OCI-LY3 (cell line): ENCODE measurements at regions not wholly inside any gene's neighbourhood (a gene's known extent, or its start where the extent isn't known, plus 50 kb on each side); places are given as distances from the start of the nearest gene placed in this dataset.

Source experiments
- EZH2phosphoT487 ChIP-seq: fragments of 200-600 bp; shearing (Covaris generic); IDR thresholded peaks from 2 replicates; pipeline ENCODE4 v1.6.1; 2018; ENCODE audit warnings: antibody characterized with exemption, mixed run types, low read depth
- TF ChIP-seq, protein P1 (sequence below): fragments of 200-600, 300-600 bp; sonication (generic); IDR thresholded peaks from 2 replicates; pipeline ENCODE4 v1.5.1; 2014; ENCODE audit warnings: antibody characterized with exemption, low read length, low read depth

DNA sequence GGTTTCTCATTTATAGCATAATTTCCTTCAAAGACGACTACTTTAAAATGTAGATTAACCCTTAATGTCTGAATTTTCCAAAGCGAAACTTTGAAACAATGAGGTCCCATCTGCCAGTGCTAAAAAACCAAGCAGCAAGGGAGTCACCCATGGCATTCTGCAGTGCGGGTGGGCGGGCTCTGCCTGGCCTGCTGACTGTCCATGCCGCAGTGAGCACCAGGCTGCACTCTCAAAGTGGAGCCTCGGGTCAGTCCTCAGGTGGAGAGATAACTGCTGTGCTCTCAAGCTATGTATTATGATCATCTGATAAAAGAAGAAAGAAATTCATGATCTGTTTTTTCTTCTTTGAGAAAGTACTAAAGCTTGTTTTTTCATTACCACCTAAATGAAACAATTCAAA, 581.6 kb downstream of the CETN3 start:
- no peak for TF ChIP-seq EZH2phosphoT487
- TF ChIP-seq, protein P1, sequence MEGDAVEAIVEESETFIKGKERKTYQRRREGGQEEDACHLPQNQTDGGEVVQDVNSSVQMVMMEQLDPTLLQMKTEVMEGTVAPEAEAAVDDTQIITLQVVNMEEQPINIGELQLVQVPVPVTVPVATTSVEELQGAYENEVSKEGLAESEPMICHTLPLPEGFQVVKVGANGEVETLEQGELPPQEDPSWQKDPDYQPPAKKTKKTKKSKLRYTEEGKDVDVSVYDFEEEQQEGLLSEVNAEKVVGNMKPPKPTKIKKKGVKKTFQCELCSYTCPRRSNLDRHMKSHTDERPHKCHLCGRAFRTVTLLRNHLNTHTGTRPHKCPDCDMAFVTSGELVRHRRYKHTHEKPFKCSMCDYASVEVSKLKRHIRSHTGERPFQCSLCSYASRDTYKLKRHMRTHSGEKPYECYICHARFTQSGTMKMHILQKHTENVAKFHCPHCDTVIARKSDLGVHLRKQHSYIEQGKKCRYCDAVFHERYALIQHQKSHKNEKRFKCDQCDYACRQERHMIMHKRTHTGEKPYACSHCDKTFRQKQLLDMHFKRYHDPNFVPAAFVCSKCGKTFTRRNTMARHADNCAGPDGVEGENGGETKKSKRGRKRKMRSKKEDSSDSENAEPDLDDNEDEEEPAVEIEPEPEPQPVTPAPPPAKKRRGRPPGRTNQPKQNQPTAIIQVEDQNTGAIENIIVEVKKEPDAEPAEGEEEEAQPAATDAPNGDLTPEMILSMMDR, result no peak
